Uterus (tissue), 3 donors: ENCODE measurements at regions not wholly inside any gene's neighbourhood (a gene's known extent, or its start where the extent isn't known, plus 50 kb on each side); places are given as distances from the start of the nearest gene placed in this dataset.

ENCODE experiments used
- DNase-seq, 2 donors: peaks; one replicate each; pipeline ENCODE4 v3.0.0-alpha.2; 2019 to 2020
- H3K27ac ChIP-seq, 2 donors: fragments of 200-600 bp; sonication (generic); 1 replicate in 1 of 2; 2 replicates in 1 of 2; pipeline ENCODE4 v1.5.1; 2016 to 2018
- H3K27me3 ChIP-seq, 2 donors: fragments of 200-600 bp; sonication (generic); one replicate each; pipeline ENCODE4 v1.5.1; 2018 to 2019; ENCODE audit warnings: control low read depth in 1 of 2
- H3K36me3 ChIP-seq, 2 donors: fragments of 200-600 bp; sonication (generic); one replicate each; pipeline ENCODE4 v1.5.1; 2019; ENCODE audit warnings: control low read depth in 1 of 2
- H3K4me1 ChIP-seq, 2 donors: fragments of 200-600 bp; sonication (generic); one replicate each; pipeline ENCODE4 v1.5.1; 2018 to 2019; ENCODE audit warnings: control low read depth in 1 of 2
- H3K4me3 ChIP-seq, 2 donors: fragments of 200-600 bp; sonication (generic); 1 replicate in 1 of 2; 2 replicates in 1 of 2; pipeline ENCODE4 v1.5.1; 2018 to 2019; ENCODE audit warnings: mild to moderate bottlenecking in 1 of 2
- H3K9me3 ChIP-seq, 2 donors: fragments of 200-600 bp; sonication (generic); one replicate each; pipeline ENCODE4 v1.5.1; 2019; ENCODE audit warnings: control low read depth in 1 of 2
- POLR2A ChIP-seq, 2 donors: fragments of 450-650 bp; IDR thresholded peaks; one replicate each; pipeline ENCODE4 v1.6.1; 2016; ENCODE audit warnings: antibody characterized with exemption in 2 of 2, mild to moderate bottlenecking in 1 of 2, moderate library complexity in 1 of 2
- intact Hi-C: fragments of 100-400 bp; cut with DNase I; formaldehyde crosslinking; loops from one replicate; pipeline ENCODE4 v1.15.1; 2023; ENCODE audit warnings: low total_unique reads
- TF ChIP-seq, protein P1 (sequence below), 4 experiments: fragments of 200-600 bp in 2 of 4; fragments of 450-650 bp in 2 of 4; sonication (generic) in 2 of 4; IDR thresholded peaks; one replicate each; pipeline ENCODE4 v1.5.1; 2016 to 2019; ENCODE audit warnings: antibody characterized with exemption in 4 of 4, mild to moderate bottlenecking in 2 of 4, moderate library complexity in 1 of 4
- donor health status: DM: yes; HTN: yes; CAD: no.

DNA sequence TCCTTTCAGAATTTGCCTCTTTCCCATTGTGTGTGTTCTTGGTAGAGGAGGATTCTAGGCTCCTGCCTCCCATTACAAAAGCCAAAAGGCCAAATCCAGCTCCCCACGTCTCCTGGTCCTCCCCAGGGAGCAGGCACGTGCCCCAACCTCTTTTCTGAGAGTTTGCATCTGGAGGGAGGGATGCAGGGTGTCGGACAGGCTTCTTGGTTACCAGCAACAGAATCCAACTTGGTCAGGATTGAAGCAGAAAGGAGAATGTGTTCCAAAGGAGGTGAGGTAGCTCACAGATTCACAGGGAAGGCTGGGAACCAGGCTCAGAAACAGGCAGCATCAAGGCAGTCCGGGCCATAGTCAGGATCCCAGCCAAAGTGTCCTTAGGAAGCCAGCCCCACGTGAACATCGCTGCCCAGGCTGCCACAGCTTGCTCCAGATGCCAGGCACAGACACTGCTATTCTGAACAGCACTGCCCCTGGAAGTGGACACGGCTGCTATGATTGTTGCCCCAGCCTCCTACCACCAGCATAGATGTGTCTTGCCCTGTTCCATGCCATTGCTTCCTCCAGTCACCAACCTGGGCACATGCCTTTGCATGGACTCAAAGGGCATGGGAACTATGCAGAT, 264.2 kb upstream of the ZMIZ1 start:
- Histone ChIP-seq H3K36me3 (no peaks in the 10 kb centered on the region), H3K27ac (peak overlapping the region; percentile 87 to 88), H3K9me3 (no peaks in the 10 kb centered on the region), H3K27me3 (no peaks in the 10 kb centered on the region), H3K4me3 (no peak overlapping the region), H3K4me1 (peaks cover 14 to 31% of the 10 kb centered on the region in 2 donors)
- intact Hi-C loops, result no loop called here
- TF ChIP-seq, protein P1, sequence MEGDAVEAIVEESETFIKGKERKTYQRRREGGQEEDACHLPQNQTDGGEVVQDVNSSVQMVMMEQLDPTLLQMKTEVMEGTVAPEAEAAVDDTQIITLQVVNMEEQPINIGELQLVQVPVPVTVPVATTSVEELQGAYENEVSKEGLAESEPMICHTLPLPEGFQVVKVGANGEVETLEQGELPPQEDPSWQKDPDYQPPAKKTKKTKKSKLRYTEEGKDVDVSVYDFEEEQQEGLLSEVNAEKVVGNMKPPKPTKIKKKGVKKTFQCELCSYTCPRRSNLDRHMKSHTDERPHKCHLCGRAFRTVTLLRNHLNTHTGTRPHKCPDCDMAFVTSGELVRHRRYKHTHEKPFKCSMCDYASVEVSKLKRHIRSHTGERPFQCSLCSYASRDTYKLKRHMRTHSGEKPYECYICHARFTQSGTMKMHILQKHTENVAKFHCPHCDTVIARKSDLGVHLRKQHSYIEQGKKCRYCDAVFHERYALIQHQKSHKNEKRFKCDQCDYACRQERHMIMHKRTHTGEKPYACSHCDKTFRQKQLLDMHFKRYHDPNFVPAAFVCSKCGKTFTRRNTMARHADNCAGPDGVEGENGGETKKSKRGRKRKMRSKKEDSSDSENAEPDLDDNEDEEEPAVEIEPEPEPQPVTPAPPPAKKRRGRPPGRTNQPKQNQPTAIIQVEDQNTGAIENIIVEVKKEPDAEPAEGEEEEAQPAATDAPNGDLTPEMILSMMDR (IDR thresholded peaks at IDR 0.05), result no peak
- DNase-seq, result peak in 1 of 2 donors; percentile 73

GRCh38 chr10:78805176-78805575, 263.6 kb upstream of the ZMIZ1 start:
- no peaks in the 10 kb centered on the region for H3K9me3 ChIP-seq
- no peaks in the 10 kb centered on the region for H3K36me3 ChIP-seq
- H3K27ac ChIP-seq, result peak overlapping the region; percentile 87 to 88
- H3K4me3 ChIP-seq, result no peak overlapping the region
- DNase-seq, result peak; percentile 79 to 88
- peaks cover 14 to 31% of the 10 kb centered on the region in 2 donors for H3K4me1 ChIP-seq
- TF ChIP-seq POLR2A (IDR thresholded peaks at IDR 0.05), result no peak
- TF ChIP-seq, protein P1 (IDR thresholded peaks at IDR 0.05), result no peak
- intact Hi-C loops, result no loop called here
- H3K27me3 ChIP-seq, result no peaks in the 10 kb centered on the region

- H3K36me3 ChIP-seq, result no peaks in the 10 kb centered on the region
- peak overlapping the region; percentile 87 to 88 for H3K27ac ChIP-seq
- H3K27me3 ChIP-seq, result no peaks in the 10 kb centered on the region
- DNase-seq, result peak in 1 of 2 donors; percentile 29
- H3K4me3 ChIP-seq, result no peak overlapping the region
- intact Hi-C loops, result no loop called here
- TF ChIP-seq, protein P1 (IDR thresholded peaks at IDR 0.05), result no peak
- TF ChIP-seq POLR2A (IDR thresholded peaks at IDR 0.05), result no peak
- H3K9me3 ChIP-seq, result no peaks in the 10 kb centered on the region
- peaks cover 13 to 28% of the 10 kb centered on the region in 2 donors for H3K4me1 ChIP-seq
These were observed 262.0 kb upstream of the ZMIZ1 start for GRCh38 chr10:78806681-78807221.

DNA sequence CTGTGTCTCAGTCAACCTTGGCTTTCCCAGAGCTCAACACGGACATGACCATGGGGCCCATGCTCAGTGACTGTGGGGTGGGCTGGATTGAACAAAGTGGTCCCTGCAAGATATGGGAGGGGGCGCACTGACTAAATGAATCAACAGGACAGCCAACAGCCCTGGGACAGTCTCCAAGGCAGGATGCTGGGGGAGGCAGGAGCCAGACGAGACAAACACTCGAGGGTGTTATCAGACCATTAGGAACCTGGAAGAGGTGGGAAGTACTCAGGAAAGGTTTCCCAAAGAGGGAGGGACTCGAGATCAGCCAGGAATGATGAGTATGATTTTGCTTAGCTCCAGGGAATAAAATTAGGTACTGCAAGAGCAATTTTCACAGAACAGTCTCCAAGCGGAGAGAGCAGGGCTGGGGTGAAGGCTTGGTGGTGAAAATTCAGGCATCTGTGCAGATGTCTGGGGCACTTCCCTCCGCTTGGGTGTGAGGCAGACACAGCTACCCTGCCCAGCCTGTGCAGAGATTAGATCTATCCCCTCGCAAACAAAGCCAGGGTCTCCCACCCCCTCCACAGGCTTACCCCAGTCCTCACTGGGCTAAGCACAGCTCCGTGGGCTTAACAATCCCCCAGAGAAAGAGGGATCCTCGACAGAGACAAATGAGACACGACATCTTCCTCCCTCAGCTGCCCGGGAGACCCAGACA, 261.1 kb upstream of the ZMIZ1 start:
- no peaks in the 10 kb centered on the region for H3K36me3 ChIP-seq
- TF ChIP-seq, protein P1 (IDR thresholded peaks at IDR 0.05), result no peak
- no peak for TF ChIP-seq POLR2A (IDR thresholded peaks at IDR 0.05)
- peak overlapping the region; percentile 87 to 88 for H3K27ac ChIP-seq
- H3K27me3 ChIP-seq, result no peaks in the 10 kb centered on the region
- no peaks in the 10 kb centered on the region for H3K9me3 ChIP-seq
- no peak overlapping the region for H3K4me3 ChIP-seq
- DNase-seq, result no peak
- peaks cover 4 to 19% of the 10 kb centered on the region in 2 donors for H3K4me1 ChIP-seq
- intact Hi-C loops, result no loop called here

DNA sequence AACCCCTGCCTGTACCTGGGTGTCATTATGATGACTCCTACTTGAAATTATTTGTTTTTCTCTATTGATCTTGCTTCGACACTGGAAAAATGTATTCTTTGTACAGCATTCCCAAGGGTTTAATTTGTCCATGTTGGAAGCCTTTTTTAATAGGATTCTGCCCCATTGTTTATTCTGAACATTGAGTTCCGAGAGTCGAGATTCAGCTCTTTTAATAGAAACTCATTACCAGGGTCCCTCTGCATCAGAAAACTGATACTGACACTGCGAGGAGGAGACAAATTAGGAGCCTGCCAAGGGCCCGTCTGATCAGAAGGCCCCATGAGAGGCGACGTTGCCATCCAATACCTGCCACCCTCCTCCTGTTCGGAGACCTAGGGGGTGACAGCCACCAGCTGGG, 260.5 kb upstream of the ZMIZ1 start:
- H3K4me3 ChIP-seq, result no peak overlapping the region
- no peaks in the 10 kb centered on the region for H3K27me3 ChIP-seq
- peak overlapping the region; percentile 87 to 88 for H3K27ac ChIP-seq
- peaks cover 3 to 19% of the 10 kb centered on the region in 2 donors for H3K4me1 ChIP-seq
- H3K9me3 ChIP-seq, result no peaks in the 10 kb centered on the region
- no peak for TF ChIP-seq POLR2A (IDR thresholded peaks at IDR 0.05)
- TF ChIP-seq, protein P1 (IDR thresholded peaks at IDR 0.05), result no peak
- no peak for DNase-seq
- H3K36me3 ChIP-seq, result no peaks in the 10 kb centered on the region
- intact Hi-C loops, result no loop called here
